ENCODE measurements at regions not wholly inside any gene's neighbourhood (a gene's known extent, or its start where the extent isn't known, plus 50 kb on each side); places are given as distances from the start of the nearest gene placed in this dataset.

DNA sequence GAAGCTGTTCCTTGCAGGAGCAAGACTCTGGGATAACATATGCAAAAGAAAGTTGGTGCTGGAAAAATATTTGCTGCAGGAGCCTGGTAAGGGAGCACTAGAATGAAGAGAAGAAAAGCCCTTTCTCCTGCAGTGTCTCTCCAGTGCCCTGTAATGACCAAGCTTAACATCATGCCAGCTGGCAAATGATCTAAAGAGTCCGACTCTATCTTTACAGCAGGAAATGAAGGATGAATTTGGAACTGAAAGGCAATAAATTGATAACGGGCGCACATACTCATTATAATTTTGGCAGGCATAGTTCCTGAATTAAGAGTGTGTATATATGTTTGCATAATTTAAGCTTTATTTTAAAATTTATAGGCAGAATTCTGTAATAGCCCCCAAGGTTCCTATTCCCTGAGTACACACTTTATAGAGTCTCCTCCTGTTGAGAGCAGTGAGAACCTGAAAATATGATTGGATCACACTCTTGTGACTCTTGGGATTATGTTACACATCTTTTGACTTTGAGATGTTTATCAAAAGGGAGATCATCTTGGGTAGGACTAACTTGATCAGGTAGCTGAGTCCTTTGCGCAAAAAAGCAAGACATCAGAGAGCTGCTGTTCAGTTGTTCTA is 299.0 kb upstream of the MBL2 start:
- no peaks in the 10 kb centered on the region for H3K9me3 Mint-ChIP-seq (ENCODE audit: low read depth)

DNA sequence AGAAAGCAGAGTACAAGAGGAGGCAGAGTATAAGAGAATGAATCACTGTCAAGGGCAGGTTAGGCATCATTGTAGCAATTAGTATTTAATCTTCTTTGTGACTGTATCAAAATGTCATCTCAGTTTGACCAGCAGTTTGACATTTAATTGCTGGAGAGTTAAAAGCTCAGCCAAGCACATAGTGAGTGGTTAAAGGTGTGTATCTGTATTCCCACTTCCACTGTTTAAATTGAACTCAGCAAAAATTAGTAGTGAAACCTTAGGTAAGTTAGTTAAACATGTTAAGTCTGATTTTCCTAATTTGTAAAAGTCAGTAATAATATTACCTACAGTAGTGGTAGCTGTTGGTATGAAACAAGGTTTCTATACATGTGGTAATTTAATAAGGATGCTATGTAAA is 296.4 kb upstream of the MBL2 start:
- H3K27ac Mint-ChIP-seq = no peak overlapping the region
- H3K36me3 Mint-ChIP-seq (ENCODE audit: insufficient read depth) = peaks cover 2% of the 10 kb centered on the region
- H3K4me3 Mint-ChIP-seq (ENCODE audit: low read depth) = no peak overlapping the region
- H3K4me1 Mint-ChIP-seq (ENCODE audit: low read depth) = peaks cover 32% of the 10 kb centered on the region
- no peaks in the 10 kb centered on the region for H3K27me3 Mint-ChIP-seq
- no peaks in the 10 kb centered on the region for H3K9me3 Mint-ChIP-seq (ENCODE audit: low read depth)
- DNase-seq (ENCODE audit: low spot score, unreplicated experiment) = no peak
- TF ChIP-seq, protein P1, sequence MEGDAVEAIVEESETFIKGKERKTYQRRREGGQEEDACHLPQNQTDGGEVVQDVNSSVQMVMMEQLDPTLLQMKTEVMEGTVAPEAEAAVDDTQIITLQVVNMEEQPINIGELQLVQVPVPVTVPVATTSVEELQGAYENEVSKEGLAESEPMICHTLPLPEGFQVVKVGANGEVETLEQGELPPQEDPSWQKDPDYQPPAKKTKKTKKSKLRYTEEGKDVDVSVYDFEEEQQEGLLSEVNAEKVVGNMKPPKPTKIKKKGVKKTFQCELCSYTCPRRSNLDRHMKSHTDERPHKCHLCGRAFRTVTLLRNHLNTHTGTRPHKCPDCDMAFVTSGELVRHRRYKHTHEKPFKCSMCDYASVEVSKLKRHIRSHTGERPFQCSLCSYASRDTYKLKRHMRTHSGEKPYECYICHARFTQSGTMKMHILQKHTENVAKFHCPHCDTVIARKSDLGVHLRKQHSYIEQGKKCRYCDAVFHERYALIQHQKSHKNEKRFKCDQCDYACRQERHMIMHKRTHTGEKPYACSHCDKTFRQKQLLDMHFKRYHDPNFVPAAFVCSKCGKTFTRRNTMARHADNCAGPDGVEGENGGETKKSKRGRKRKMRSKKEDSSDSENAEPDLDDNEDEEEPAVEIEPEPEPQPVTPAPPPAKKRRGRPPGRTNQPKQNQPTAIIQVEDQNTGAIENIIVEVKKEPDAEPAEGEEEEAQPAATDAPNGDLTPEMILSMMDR (IDR thresholded peaks at IDR 0.05; ENCODE audit: unreplicated experiment) = no peak

More for the DNA sequence above, 299.0 kb upstream of the MBL2 start:
- no peaks in the 10 kb centered on the region for H3K27me3 Mint-ChIP-seq
- peaks cover 2% of the 10 kb centered on the region for H3K36me3 Mint-ChIP-seq (ENCODE audit: insufficient read depth)
- peak overlapping the region; percentile 19 for H3K27ac Mint-ChIP-seq
- TF ChIP-seq, protein P1 (IDR thresholded peaks at IDR 0.05; ENCODE audit: unreplicated experiment) = no peak
- peaks cover 29% of the 10 kb centered on the region for H3K4me1 Mint-ChIP-seq (ENCODE audit: low read depth)
- H3K4me3 Mint-ChIP-seq (ENCODE audit: low read depth) = no peak overlapping the region
- DNase-seq (ENCODE audit: low spot score, unreplicated experiment) = no peak

DNA sequence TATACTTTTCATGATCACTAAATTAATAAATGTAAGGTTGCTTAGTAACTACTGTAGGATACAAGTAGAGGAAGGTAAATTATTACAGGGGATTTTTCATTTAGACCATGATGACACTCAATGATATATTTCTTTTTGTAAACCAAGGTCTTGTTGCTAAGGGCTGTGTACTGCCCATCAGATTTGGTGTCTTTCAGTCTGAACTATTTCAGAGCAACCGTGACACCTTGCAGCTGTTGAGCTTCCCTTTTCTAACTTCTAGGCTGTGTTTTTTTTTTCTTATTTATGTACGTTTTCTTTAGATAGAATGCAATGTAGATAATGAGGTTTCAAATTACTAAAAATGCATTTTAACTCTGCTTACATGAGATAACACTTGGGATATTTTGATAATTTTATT is 292.0 kb upstream of the MBL2 start:
- TF ChIP-seq, protein P1 (IDR thresholded peaks at IDR 0.05; ENCODE audit: unreplicated experiment) = no peak
- no peak overlapping the region for H3K27ac Mint-ChIP-seq
- no peaks in the 10 kb centered on the region for H3K27me3 Mint-ChIP-seq
- no peak for DNase-seq (ENCODE audit: low spot score, unreplicated experiment)
- peaks cover 26% of the 10 kb centered on the region for H3K9me3 Mint-ChIP-seq (ENCODE audit: low read depth)
- peaks cover 16% of the 10 kb centered on the region for H3K36me3 Mint-ChIP-seq (ENCODE audit: insufficient read depth)
- H3K4me3 Mint-ChIP-seq (ENCODE audit: low read depth) = no peak overlapping the region
- peaks cover 21% of the 10 kb centered on the region for H3K4me1 Mint-ChIP-seq (ENCODE audit: low read depth)

DNA sequence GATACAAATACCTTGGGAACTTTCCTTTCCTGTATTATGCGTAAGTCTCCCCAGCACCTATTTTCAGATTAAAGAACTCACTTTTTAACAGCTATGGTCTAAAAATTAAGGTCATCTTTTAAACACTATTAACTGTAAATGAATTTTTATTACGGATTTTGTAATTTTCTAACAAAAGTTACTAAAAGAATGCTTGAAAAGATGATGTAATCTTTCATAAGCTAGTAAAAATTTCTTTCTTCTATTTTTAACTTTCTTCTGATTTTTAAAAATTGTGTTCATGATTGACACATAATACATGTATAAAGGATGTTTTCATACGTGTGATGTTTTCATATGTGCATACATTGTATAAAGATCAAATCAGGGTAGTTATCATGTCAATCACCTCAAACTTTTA is 291.2 kb upstream of the MBL2 start:
- DNase-seq (ENCODE audit: low spot score, unreplicated experiment) = no peak
- H3K9me3 Mint-ChIP-seq (ENCODE audit: low read depth) = peaks cover 31% of the 10 kb centered on the region
- H3K4me3 Mint-ChIP-seq (ENCODE audit: low read depth) = no peak overlapping the region
- peaks cover 17% of the 10 kb centered on the region for H3K36me3 Mint-ChIP-seq (ENCODE audit: insufficient read depth)
- TF ChIP-seq, protein P1 (IDR thresholded peaks at IDR 0.05; ENCODE audit: unreplicated experiment) = no peak
- no peaks in the 10 kb centered on the region for H3K27me3 Mint-ChIP-seq
- peaks cover 16% of the 10 kb centered on the region for H3K4me1 Mint-ChIP-seq (ENCODE audit: low read depth)
- H3K27ac Mint-ChIP-seq = no peak overlapping the region

DNA sequence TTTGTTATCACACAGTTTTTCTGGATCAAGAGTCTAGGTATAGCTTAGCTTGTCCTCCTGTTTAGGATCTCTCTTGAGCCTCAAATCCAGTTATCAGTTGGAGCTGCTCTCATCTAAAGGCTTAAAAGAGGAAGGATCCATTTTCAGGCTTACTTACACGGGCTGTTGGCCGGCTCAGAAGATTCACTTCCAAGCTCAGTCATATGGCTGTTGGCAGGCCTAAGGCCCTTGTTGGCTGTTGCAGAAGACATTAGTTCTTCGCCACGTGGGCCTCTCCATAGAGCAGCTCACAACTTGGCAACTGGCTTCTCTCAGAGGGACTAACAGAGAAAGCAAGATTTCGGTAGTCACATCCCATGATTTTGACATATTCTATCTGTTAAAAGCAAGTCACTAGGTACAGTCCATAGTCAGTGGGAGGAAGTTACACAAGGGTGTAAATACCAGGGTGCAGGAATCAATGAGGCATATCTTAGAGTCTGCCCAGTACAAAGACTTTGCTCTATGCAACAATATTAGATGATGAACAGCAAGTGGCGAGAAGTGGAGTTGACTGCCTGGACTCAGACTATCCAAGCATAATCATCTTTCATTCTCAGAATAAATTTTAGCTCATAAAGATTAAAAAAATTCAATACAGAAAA is 280.1 kb upstream of the MBL2 start:
- no peak for DNase-seq (ENCODE audit: low spot score, unreplicated experiment)
- Mint-ChIP-seq H3K36me3 (ENCODE audit: insufficient read depth) (peaks cover 2% of the 10 kb centered on the region), H3K27ac (no peak overlapping the region), H3K27me3 (no peaks in the 10 kb centered on the region), H3K4me3 (ENCODE audit: low read depth) (no peak overlapping the region), H3K9me3 (ENCODE audit: low read depth) (peaks cover 7% of the 10 kb centered on the region), H3K4me1 (ENCODE audit: low read depth) (peaks cover 5% of the 10 kb centered on the region)
- TF ChIP-seq, protein P1 (IDR thresholded peaks at IDR 0.05; ENCODE audit: unreplicated experiment) = no peak

Data from progenitor cell of endocrine pancreas (in vitro differentiated cells).